22Rv1 (cell line): ENCODE measurements at regions not wholly inside any gene's neighbourhood (a gene's known extent, or its start where the extent isn't known, plus 50 kb on each side); places are given as distances from the start of the nearest gene placed in this dataset.

Experiments
- H3K27ac ChIP-seq: fragments of 450-650 bp; 2 replicates; pipeline ENCODE4 v1.5.1; 2017
- ZFX ChIP-seq: fragments of 450-650 bp; IDR thresholded peaks from 2 replicates; pipeline ENCODE4 v1.6.1; 2017; ENCODE audit warnings: antibody characterized with exemption, borderline replicate concordance
- TF ChIP-seq, protein P1 (sequence below): fragments of 450-650 bp; IDR thresholded peaks from 2 replicates; pipeline ENCODE4 v1.5.1; 2017; ENCODE audit warnings: mild to moderate bottlenecking

DNA sequence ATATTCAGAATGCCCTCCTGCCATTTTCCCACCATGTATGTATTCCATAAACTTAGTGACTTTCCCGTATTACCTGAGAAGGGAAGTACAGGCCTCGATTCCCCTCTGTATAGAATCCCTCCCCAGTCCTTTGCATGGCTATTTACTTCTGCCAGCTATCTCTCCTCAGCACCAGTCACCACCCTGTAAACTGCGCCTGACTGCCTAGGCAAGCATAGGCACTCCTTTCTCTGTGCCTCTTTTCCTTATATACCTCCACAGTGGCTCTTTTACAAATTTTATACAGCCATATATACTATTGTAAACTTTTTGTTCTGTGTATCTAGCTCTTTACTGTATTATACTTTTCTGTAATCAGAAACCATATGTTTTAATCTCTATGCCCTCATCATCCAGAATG, 130.9 kb upstream of the TET2 start:
- H3K27ac ChIP-seq, result no peak overlapping the region
- TF ChIP-seq, protein P1, sequence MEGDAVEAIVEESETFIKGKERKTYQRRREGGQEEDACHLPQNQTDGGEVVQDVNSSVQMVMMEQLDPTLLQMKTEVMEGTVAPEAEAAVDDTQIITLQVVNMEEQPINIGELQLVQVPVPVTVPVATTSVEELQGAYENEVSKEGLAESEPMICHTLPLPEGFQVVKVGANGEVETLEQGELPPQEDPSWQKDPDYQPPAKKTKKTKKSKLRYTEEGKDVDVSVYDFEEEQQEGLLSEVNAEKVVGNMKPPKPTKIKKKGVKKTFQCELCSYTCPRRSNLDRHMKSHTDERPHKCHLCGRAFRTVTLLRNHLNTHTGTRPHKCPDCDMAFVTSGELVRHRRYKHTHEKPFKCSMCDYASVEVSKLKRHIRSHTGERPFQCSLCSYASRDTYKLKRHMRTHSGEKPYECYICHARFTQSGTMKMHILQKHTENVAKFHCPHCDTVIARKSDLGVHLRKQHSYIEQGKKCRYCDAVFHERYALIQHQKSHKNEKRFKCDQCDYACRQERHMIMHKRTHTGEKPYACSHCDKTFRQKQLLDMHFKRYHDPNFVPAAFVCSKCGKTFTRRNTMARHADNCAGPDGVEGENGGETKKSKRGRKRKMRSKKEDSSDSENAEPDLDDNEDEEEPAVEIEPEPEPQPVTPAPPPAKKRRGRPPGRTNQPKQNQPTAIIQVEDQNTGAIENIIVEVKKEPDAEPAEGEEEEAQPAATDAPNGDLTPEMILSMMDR, result no peak
- no peak for TF ChIP-seq ZFX

- no peak for TF ChIP-seq ZFX
- TF ChIP-seq, protein P1, result no peak
- no peak overlapping the region for H3K27ac ChIP-seq
These were observed 123.6 kb upstream of the TET2 start for GRCh38 chr4:105022811-105023667.

DNA sequence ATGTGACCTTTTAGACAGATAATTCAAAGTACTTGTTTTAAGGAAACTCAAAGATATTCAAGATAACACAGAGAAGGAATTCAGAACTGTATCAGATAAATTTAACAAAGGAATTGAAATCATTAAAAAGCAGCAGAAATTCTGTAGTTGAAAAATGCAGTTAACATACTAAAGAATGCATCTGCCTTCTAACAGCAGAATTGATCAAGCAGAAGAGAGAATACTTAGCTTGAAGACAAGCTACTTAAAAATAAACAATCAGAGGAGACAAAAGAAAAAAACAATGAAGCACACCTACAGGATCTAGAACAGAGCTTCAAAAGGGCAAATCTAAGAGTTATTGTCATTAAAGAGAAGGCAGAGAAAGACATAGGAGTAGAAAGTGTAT, 123.0 kb upstream of the TET2 start:
- no peak overlapping the region for H3K27ac ChIP-seq
- TF ChIP-seq ZFX, result no peak
- TF ChIP-seq, protein P1, result no peak

GRCh38 chr4:105025263-105026017, 121.2 kb upstream of the TET2 start:
- TF ChIP-seq ZFX, result no peak
- TF ChIP-seq, protein P1, result no peak
- no peak overlapping the region for H3K27ac ChIP-seq

DNA sequence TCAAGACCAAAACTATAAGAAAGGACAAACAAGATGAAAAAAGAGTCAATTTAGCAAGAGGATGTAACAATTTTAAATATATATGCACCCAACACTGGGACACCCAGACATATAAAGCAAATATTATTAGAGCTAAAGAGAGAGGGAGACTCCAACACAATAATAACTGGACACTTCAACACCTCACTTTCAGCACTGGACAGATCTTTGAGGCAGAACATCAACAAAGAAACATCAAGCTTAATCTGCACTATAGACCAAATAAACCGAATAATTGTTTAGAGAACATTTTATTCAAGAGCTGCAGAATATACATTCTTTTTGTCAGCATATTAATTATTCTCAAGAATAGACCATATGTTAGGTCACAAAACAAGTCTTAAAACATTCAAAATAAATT, 109.7 kb upstream of the TET2 start:
- no peak overlapping the region for H3K27ac ChIP-seq

DNA sequence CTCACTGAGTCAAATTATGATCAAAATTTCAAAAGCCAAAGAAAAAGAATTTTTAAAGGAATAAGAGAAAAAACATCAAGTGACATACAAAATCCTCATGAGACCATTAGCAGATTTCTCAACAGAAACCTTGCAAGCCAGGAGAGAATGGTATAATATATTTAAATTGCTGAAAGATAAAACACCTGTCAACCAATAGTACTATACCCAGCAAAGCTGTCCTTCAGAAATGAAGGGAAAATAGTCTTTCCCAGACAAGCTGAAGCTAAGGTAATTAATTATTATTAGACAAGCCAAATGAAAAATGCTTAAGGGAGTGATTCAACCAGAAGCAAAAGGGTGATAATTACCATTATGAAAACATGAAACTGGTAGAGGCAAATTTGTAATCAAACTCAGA, 104.2 kb upstream of the TET2 start:
- TF ChIP-seq, protein P1, result no peak
- TF ChIP-seq ZFX, result no peak
- no peak overlapping the region for H3K27ac ChIP-seq

More for the DNA sequence above, 109.7 kb upstream of the TET2 start:
- TF ChIP-seq, protein P1, result no peak
- no peak for TF ChIP-seq ZFX

DNA sequence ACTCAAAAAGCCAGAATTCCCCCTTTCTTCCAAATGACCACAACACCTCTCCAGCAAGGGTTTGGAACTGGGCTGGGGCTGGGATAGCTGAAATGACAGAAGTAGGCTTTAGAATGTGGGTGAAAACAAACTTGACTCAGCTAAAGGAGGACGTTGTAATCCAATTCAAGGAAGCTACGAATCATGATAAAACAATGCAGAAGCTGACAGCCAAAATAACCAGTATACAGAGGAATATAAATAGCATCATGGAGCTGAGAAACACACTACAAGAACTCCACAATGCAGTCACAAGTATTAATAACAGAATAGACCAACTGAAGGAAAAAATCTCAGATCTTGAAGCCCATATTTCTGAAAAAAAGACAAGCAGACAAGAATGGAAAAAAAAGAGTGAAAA, 95.8 kb upstream of the TET2 start:
- TF ChIP-seq ZFX, result no peak
- TF ChIP-seq, protein P1, result no peak

More for the DNA sequence above, 95.8 kb upstream of the TET2 start:
- H3K27ac ChIP-seq, result no peak overlapping the region
